ENCODE measurements at regions not wholly inside any gene's neighbourhood (a gene's known extent, or its start where the extent isn't known, plus 50 kb on each side); places are given as distances from the start of the nearest gene placed in this dataset.

DNA sequence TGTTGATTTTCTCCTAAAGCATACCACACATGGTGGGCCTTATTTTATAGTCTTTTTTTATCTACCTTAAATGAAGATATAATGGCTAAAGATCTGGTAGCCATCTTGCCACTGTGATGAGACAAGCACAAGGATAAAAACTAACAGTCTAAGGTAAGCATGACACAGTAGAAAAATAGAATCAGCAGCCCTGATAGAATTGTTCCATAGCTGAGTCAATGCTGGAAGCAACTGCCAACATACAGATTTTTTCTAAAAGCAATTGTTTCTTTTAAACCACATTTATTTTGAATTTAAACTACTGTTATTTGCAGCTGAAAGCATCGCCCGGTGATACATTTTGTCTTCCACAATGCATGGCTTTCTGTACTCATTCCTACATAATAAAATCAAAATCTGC lies 1091.5 kb upstream of the CHAC2 start:
- TF ChIP-seq, protein P1, sequence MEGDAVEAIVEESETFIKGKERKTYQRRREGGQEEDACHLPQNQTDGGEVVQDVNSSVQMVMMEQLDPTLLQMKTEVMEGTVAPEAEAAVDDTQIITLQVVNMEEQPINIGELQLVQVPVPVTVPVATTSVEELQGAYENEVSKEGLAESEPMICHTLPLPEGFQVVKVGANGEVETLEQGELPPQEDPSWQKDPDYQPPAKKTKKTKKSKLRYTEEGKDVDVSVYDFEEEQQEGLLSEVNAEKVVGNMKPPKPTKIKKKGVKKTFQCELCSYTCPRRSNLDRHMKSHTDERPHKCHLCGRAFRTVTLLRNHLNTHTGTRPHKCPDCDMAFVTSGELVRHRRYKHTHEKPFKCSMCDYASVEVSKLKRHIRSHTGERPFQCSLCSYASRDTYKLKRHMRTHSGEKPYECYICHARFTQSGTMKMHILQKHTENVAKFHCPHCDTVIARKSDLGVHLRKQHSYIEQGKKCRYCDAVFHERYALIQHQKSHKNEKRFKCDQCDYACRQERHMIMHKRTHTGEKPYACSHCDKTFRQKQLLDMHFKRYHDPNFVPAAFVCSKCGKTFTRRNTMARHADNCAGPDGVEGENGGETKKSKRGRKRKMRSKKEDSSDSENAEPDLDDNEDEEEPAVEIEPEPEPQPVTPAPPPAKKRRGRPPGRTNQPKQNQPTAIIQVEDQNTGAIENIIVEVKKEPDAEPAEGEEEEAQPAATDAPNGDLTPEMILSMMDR (conservative IDR thresholded peaks at IDR 0.05; ENCODE audit: low read depth, low read length) = no peak
- TF ChIP-seq EZH2 (IDR thresholded peaks at IDR 0.05; ENCODE audit: borderline replicate concordance, low read depth, low read length, poor library complexity, severe bottlenecking) = no peak
